NCI-H69 (cell line): ENCODE measurements at regions not wholly inside any gene's neighbourhood (a gene's known extent, or its start where the extent isn't known, plus 50 kb on each side); places are given as distances from the start of the nearest gene placed in this dataset.
"Not testable (repeated sequence)": the region's sequence is repeated elsewhere in the genome, so short reads cannot be mapped to it uniquely, and the experiment has no call there.

Experiments used
- DNase-seq: peaks from one replicate; lab custom pipeline; 2025; lab: John Stamatoyannopoulos, UW

DNA sequence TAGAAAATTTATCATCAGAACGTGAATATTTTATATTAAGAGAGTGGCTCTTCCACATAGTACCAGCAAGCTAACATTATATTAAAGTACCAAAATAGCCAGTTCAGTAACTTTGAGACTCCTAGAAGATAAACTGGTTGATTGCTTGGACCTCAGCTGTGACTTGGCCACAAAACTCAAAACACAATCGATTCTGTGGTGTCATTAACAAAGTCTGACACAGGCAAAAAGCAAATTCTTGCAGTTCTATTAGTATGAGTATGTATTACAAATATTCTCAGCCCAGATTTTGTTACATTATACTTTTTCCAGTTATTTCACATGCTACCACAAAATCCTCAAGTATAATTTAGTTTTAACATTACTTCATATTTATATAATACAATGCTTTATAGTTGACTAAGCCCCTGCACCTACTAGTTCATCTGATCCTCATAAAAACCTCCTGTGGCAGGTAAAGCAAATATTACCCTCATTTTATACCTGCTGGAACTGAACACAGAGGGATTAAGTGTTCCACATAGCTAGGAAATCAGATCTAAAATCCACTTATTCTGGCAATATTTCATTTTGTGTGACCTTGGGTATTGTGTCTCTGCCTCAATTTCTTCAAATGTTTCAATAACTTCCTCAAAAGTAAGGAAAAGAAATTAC, 279.9 kb upstream of the MKLN1 start:
- DNase-seq, result no peak

GRCh38 chr7:131051304-131051703, 276.4 kb upstream of the MKLN1 start:
- DNase-seq, result no peak

DNA sequence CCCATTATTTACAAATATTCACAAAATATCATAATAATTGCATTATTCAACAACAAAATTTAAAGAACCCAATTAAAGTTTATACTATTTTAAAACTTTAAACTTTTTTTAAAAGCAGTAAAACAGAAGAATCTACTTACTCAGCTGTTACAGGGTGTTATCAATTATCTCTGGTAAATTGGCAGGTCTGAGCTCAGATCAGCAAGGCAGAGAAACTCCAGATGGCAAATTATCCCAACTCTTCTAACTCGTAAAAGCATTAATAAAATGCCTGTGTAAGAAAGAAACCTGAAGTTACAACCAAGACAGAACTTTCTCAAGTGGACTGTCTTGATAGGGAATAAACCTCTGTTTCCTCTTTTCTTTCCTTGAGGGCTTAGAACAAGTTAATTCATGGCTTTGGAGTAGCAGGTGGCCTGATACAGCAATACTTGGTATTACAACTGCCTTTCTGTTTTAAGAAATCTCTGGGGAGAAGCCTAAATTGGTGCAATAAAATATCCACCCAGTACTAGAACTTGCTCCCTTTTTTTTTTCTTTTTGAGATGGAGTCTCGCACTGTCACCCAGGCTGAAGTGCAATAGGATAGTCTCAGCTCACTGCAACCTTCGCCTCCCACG, 275.3 kb upstream of the MKLN1 start:
- DNase-seq, result peak; percentile 46

DNA sequence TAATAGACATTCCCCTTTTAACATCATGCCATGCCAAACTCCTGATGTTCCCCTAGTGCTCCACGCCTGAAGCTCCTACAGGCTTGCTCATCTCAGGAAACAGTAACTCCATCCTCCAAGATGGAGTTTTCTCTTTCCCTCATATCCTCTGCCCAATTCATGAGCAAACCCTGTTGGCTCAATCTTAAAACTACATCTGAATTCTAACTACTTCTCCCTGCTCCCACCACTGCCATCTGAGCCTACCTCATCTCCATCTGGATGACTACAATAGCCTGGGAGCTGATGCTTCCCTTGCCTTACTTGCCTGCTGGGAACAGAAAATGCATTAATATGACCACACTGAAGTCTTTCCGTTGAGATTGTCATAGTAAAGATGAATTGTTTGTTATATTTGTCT, 271.7 kb upstream of the MKLN1 start:
- DNase-seq, result no peak

DNA sequence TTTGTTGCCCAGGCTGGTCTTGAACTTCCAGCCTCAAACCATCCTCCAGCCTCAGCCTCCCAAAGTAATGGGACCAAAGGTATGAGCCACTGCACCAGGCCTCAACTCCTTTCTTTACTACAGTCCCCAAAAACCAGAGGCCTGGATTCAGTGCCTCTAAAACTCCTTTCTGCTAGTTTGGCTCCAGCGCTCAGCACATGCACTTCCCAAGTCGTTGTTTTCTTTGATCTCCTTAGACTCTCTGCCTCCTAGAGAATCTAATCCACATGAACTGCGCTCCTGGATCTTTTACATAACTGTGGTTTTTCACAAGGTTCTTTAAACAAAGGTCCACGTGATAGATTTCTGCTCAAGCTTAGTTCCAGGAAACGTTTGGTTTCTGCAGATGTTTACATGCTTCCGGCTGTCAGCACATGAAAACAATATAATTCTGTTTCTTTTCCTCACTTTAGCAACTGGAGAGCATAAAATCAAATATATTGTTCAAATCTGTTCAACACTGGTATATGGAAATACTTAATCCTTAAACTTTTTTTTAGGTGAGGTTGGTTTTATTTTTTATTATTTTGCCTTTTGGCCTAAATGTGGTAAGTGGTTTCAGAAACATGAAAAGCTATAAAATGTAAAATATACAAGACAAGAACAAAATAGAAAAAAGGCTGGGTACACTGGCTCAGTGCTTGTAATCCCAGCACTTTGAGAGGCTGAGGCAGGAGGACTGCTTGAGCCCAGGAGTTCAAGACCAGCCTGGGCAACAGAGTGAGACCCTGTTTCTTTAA, 270.5 kb upstream of the MKLN1 start:
- no peak for DNase-seq

- DNase-seq, result no peak
These were observed 269.9 kb upstream of the MKLN1 start for GRCh38 chr7:131057794-131058070.

DNA sequence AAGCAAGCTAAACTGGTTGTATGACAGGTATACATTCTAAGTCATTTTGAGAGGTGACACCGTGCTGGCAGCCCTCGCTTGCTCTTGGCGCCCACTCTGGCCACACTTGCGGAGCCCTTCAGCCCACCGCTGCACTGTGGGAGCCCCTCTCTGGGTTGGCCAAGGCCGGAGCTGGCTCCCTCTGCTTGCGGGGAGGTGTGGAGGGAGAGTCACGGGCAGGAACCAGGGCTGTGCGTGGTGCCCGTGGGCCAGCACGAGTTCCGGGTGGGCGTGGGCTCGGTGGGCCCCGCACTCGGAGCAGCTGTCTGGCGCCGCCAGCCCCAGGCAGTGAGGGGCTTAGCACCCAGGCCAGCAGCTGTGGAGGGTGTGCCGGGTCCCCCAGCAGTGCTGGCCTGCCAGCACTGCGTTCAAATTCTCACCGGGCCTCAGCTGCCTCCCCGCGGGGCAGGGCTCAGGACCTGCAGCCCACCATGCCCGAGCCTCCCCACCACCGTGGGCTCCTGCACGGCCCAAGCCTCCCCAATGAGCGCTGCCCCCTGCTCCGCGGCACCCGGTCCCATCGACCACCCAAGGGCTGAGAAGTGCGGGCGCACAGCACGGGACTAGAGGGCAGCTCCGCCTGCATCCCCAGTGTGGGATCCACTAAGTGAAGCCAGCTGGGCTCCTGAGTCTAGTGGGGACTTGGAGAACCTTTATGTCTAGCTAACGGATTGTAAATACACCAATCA, 269.0 kb upstream of the MKLN1 start:
- DNase-seq, result not testable (repeated sequence)

DNA sequence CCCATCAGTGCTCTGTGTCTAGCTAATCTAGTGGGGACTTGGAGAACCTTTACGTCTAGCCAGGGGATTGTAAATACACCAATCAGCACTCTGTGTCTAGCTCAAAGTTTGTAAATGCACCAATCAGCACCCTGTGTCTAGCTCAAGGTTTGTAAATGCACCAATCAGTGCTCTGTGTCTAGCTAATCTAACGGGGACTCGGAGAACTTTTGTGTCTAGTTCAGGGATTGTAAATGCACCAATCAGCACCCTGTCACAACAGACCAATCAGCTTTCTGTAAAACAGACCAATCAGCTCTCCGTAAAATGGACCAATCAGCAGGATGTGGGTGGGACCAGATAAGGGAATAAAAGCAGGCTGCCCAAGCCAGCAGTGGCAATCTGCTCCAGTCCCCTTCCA, 268.3 kb upstream of the MKLN1 start:
- DNase-seq, result not testable (repeated sequence)

- DNase-seq, result peak; percentile 48
These were observed 266.5 kb upstream of the MKLN1 start for GRCh38 chr7:131061158-131061557.

- DNase-seq, result no peak
These were observed 265.9 kb upstream of the MKLN1 start for GRCh38 chr7:131061818-131062217.

GRCh38 chr7:131066635-131067034, 261.0 kb upstream of the MKLN1 start:
- no peak for DNase-seq

DNA sequence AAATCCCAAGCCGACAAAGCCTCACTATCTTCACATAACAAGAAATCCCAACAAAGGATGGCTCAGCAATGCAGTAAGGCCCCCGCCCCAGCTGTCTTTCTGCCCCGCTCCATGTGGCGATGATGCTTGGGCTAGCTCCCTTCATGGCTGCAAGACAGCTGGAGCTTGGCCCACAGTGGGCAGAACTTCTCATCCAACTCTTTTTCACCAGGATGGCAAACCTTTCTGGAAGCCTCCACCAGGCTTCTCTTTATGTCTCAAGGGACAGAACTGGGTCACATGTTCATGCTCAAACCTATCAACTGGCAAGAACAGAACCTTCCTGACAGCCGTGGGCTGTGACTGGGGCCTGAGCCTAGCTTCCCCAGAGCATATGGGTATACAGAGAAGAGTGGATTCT, 260.5 kb upstream of the MKLN1 start:
- no peak for DNase-seq

- DNase-seq, result peak; percentile 21
These were observed 259.1 kb upstream of the MKLN1 start for GRCh38 chr7:131068604-131069021.

DNA sequence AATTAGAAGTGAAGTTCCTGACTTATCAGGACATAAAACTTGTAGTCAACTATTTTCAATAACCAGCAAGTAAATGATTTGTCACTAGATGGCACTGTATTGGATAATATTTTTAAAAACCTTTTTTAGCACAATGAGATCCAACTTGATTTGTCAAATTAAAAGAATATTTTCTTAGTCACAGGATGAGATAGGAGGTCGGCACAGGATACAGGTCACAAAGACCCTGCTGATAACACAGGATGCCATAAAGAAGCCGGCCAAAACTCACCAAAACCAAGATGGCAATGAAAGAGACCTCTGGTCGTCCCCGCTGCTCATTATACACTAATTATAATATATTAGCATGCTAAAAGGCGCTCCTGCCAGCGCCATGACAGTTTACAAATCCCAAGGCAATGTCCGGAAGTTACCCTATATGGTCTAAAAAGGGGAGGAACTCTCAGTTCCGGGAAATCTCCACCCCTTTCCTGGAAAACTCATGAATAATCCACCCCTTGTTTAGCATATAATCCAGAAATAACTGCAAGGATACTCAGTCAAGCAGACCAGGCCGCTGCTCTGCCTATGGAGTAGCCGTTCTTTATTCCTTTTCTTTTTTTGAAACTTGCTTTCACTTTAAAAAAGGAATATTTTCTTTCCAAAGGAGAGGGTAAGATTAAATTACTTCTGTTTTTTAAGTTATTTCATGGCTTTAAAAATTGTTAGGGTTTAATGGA, 255.7 kb upstream of the MKLN1 start:
- peak; percentile 84 for DNase-seq

- DNase-seq, result peak; percentile 41
These were observed 255.1 kb upstream of the MKLN1 start for GRCh38 chr7:131072505-131073091.

DNA sequence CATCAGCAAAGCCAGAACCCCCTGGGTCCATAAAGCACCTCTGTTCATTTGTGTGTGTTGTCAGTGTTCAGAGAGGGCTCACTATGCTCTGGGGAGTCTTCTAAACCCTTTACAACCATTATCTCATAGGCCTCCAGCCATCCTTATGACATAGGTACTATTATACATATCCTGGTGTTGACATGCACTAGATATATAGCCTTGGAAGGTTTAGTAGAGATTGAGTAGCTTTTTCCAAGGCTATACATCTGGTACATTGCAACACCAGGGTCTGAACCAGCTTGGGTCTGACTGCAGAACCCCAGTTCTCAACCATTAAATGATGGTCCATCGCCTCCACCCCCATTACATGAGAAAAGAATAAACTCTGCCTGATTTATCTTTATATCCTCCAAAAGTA, 253.6 kb upstream of the MKLN1 start:
- DNase-seq, result no peak

DNA sequence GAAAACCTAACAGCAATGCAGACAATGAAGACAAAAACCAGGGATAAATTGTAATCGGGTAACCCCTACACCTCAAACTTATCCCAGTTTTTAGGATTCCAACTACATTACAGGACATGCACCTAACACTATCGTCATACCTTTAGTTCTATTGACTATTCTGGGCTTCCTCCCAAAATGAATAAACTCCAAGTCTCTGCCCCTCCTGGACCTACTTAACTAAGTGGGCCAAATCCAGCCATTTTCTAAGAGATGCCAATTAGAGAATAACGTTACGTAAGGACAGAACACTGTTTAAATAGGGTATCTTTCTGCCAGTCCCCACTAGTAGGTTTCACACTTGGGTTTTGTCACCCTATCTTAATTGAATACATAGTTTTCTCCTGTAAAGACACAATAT, 253.1 kb upstream of the MKLN1 start:
- no peak for DNase-seq

DNA sequence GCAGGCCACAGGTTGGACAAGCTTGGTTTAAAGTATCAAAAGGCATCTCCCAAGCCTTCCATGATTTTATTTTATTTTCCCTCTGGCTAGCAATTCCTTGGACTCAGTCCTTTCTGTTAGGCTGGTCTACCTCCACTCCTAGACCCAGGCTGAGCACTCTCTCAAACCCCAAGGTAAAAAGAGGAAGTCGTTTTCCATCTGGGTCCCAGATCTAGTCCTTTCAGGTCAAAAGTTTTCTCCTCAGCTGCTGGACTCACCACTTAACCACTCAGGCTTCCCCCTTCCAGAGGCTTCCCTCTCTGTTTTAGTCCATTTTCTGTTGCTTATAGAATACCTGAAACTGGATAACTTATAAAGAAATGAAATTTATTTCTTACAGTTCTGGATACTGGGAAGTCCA, 252.3 kb upstream of the MKLN1 start:
- no peak for DNase-seq

DNA sequence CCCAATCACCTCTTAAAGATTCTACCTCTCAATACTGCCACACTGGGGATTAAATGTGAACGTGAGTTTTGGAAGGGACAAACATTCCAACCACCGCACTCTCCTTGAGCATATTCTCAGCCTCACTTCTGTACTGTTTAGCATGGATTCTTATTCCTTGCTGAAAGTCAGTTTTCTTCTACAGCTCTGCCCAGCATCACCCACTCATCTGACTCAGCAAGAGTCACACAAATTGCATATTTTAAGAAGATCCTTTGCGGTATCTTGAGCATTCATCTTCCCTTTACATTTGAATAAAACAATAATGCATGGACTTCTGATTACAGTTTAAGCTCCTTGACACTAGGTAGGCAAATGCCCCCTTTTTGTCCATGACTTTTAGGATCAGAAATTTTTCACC, 251.6 kb upstream of the MKLN1 start:
- no peak for DNase-seq

- DNase-seq, result no peak
These were observed 250.9 kb upstream of the MKLN1 start for GRCh38 chr7:131076711-131077181.

DNA sequence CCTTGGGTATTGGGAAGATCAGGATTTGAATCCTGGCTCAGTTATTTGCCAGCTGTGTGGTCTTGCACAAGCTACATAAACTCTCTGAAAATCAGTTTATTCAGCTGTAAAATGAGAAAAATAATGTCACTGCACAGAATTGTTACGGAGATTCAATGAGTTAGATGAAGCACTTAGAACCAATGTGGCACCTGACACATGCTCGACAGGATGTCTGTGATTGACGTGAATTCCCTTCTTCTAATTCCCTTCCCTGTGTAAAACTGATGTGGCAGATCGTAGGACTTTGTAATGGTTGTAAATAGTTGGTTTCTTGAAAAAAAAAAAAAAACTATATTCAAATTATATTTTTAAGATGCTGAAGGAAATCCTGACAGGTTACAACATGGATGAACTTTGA, 249.9 kb upstream of the MKLN1 start:
- DNase-seq, result no peak

GRCh38 chr7:131080754-131081153, 246.9 kb upstream of the MKLN1 start:
- peak; percentile 87 for DNase-seq
